Liver (tissue), 8 donors: ENCODE measurements at regions not wholly inside any gene's neighbourhood (a gene's known extent, or its start where the extent isn't known, plus 50 kb on each side); places are given as distances from the start of the nearest gene placed in this dataset.

Experiments used
- DNase-seq: peaks from one replicate; pipeline ENCODE4 v3.0.0-alpha.2; 2017; ENCODE audit warnings: low spot score
- H3K27ac ChIP-seq, 2 donors: one replicate each; pipeline ENCODE4 v1.7.0; 2013; ENCODE audit warnings: inconsistent platforms in 2 of 2, low read length in 2 of 2, control low read depth in 1 of 2, low read depth in 1 of 2, mild to moderate bottlenecking in 1 of 2
- H3K27me3 ChIP-seq, 4 donors: one replicate each; pipeline versions ENCODE4 v1.6.1 to v1.7.0; 2013; ENCODE audit warnings: low read length in 3 of 4, inconsistent platforms in 1 of 4, mild to moderate bottlenecking in 1 of 4, moderate library complexity in 1 of 4; ENCODE audit not compliant: control insufficient read depth in 4 of 4, insufficient read depth in 4 of 4
- H3K36me3 ChIP-seq, 4 donors: one replicate each; pipeline versions ENCODE4 v1.6.1 to v1.7.0; 2013; ENCODE audit warnings: low read length in 3 of 4, mild to moderate bottlenecking in 3 of 4, low read depth in 1 of 4, moderate library complexity in 1 of 4; ENCODE audit not compliant: control insufficient read depth in 4 of 4, insufficient read depth in 3 of 4
- H3K4me1 ChIP-seq, 4 donors: one replicate each; pipeline versions ENCODE4 v1.6.1 to v1.7.0; 2013; ENCODE audit warnings: low read length in 3 of 4, mild to moderate bottlenecking in 3 of 4, moderate library complexity in 1 of 4; ENCODE audit not compliant: control insufficient read depth in 4 of 4, insufficient read depth in 4 of 4
- H3K4me3 ChIP-seq, 3 donors: one replicate each; pipeline versions ENCODE4 v1.6.1 to v1.7.0; 2013; ENCODE audit warnings: low read length in 3 of 3, control low read depth in 1 of 3, low read depth in 1 of 3, mild to moderate bottlenecking in 1 of 3
- H3K9ac ChIP-seq, 2 donors: one replicate each; pipeline ENCODE4 v1.7.0; 2013; ENCODE audit warnings: low read length in 2 of 2, mild to moderate bottlenecking in 2 of 2, moderate library complexity in 2 of 2, control low read depth in 1 of 2, low read depth in 1 of 2
- H3K9me3 ChIP-seq, 4 donors: one replicate each; pipeline versions ENCODE4 v1.6.1 to v1.7.0; 2013; ENCODE audit warnings: low read length in 3 of 4; ENCODE audit not compliant: control insufficient read depth in 4 of 4
- ATF3 ChIP-seq: IDR thresholded peaks from 2 replicates; pipeline ENCODE4 v1.6.1; 2016; ENCODE audit warnings: antibody characterized with exemption
- CTCF ChIP-seq: fragments of 150-350 bp; IDR thresholded peaks from 2 replicates; pipeline ENCODE4 v1.5.1; 2017; ENCODE audit warnings: improper control_type of control experiment, low read depth, low read length; ENCODE audit not compliant: missing input control
- EGR1 ChIP-seq, 2 donors: IDR thresholded peaks; 2 replicates each; pipeline ENCODE4 v1.6.1; 2016 to 2018; ENCODE audit warnings: antibody characterized with exemption in 2 of 2, low read depth in 2 of 2
- FOXA1 ChIP-seq: IDR thresholded peaks from 2 replicates; pipeline ENCODE4 v1.6.1; 2016; ENCODE audit warnings: antibody characterized with exemption
- FOXA2 ChIP-seq: IDR thresholded peaks from 2 replicates; pipeline ENCODE4 v1.6.1; 2016; ENCODE audit warnings: antibody characterized with exemption
- GABPA ChIP-seq, 2 donors: IDR thresholded peaks in 1 of 2; conservative IDR thresholded peaks in 1 of 2; 2 replicates each; pipeline ENCODE4 v1.6.1; 2016; ENCODE audit warnings: antibody characterized with exemption in 2 of 2, mild to moderate bottlenecking in 1 of 2, moderate library complexity in 1 of 2
- HNF4A ChIP-seq, 2 donors: conservative IDR thresholded peaks; 2 replicates each; pipeline ENCODE4 v1.6.1; 2016; ENCODE audit warnings: antibody characterized with exemption in 2 of 2, mild to moderate bottlenecking in 2 of 2
- HNF4G ChIP-seq: IDR thresholded peaks from 2 replicates; pipeline ENCODE4 v1.6.1; 2016; ENCODE audit warnings: antibody characterized with exemption
- JUND ChIP-seq, 2 donors: IDR thresholded peaks; 2 replicates each; pipeline ENCODE4 v1.6.1; 2016; ENCODE audit warnings: antibody characterized with exemption in 2 of 2
- MAX ChIP-seq: IDR thresholded peaks from 2 replicates; pipeline ENCODE4 v1.6.1; 2016; ENCODE audit warnings: antibody characterized with exemption
- NR2F2 ChIP-seq: IDR thresholded peaks from 2 replicates; pipeline ENCODE4 v1.6.1; 2016; ENCODE audit warnings: antibody characterized with exemption
- RAD21 ChIP-seq, 2 donors: IDR thresholded peaks; 2 replicates each; pipeline ENCODE4 v1.6.1; 2016; ENCODE audit warnings: antibody characterized with exemption in 2 of 2, mild to moderate bottlenecking in 2 of 2
- REST ChIP-seq: IDR thresholded peaks from 2 replicates; pipeline ENCODE4 v1.6.1; 2016; ENCODE audit warnings: antibody characterized with exemption, mild to moderate bottlenecking
- RXRA ChIP-seq, 2 donors: IDR thresholded peaks; 2 replicates each; pipeline ENCODE4 v1.6.1; 2017 to 2018; ENCODE audit warnings: antibody characterized with exemption in 2 of 2, mild to moderate bottlenecking in 1 of 2
- SP1 ChIP-seq: IDR thresholded peaks from 2 replicates; pipeline ENCODE4 v1.6.1; 2018; ENCODE audit warnings: antibody characterized with exemption, mild to moderate bottlenecking
- TAF1 ChIP-seq: conservative IDR thresholded peaks from 2 replicates; pipeline ENCODE4 v1.6.1; 2016; ENCODE audit warnings: antibody characterized with exemption, mild to moderate bottlenecking
- YY1 ChIP-seq: IDR thresholded peaks from 2 replicates; pipeline ENCODE4 v1.6.1; 2016; ENCODE audit warnings: antibody characterized with exemption, mild to moderate bottlenecking
- ZBTB33 ChIP-seq: IDR thresholded peaks from 2 replicates; pipeline ENCODE4 v1.6.1; 2016; ENCODE audit warnings: antibody characterized with exemption
- WGBS: extraction: QIAGEN DNeasy Blood & Tissue Kit; methylation state at CpG from one replicate; pipeline ENCODE4 v1.1.7; 2013; 5-methylcytosine and 5-hydroxymethylcytosine counted together
- donor health status: healthy.
- donor health status: healthy.
- donor health status: healthy.
- donor health status: healthy.
- donor health status: healthy.

- Histone ChIP-seq H3K4me3 (no peak overlapping the region), H3K27ac (no peak overlapping the region), H3K4me1 (no peaks in the 10 kb centered on the region), H3K36me3 (no peaks in the 10 kb centered on the region), H3K27me3 (no peaks in the 10 kb centered on the region), H3K9ac (no peak overlapping the region), H3K9me3 (no peaks in the 10 kb centered on the region)
- no peak for DNase-seq
- TF ChIP-seq HNF4G (no peak), SP1 (no peak), ATF3 (no peak)
- 91% methylated on average over 1 of the region's 1 CpG for WGBS
These were observed 83.2 kb downstream of the AREG start for GRCh38 chr4:74528178-74528577.

GRCh38 chr4:74529284-74530041 is 84.5 kb downstream of the AREG start:
- H3K4me3 ChIP-seq: no peak overlapping the region
- DNase-seq: no peak
- H3K9ac ChIP-seq: no peak overlapping the region
- peaks cover 0 to 4% (median 0%) of the 10 kb centered on the region in 4 donors for H3K27me3 ChIP-seq
- 82% methylated on average over 11 of the region's 11 CpGs for WGBS
- H3K27ac ChIP-seq: no peak overlapping the region
- TF ChIP-seq CTCF: no peak
- no peak for TF ChIP-seq YY1
- TF ChIP-seq HNF4A (conservative IDR thresholded peaks at IDR 0.05): no peak
- no peak for TF ChIP-seq NR2F2
- no peak for TF ChIP-seq JUND (IDR thresholded peaks at IDR 0.05)
- TF ChIP-seq FOXA2: no peak
- no peak for TF ChIP-seq MAX
- no peak for TF ChIP-seq GABPA (IDR thresholded peaks at IDR 0.05 in 1 of 2, conservative IDR thresholded peaks at IDR 0.05 in 1 of 2)
- no peak for TF ChIP-seq RXRA (IDR thresholded peaks at IDR 0.05)
- no peak for TF ChIP-seq SP1
- TF ChIP-seq RAD21 (IDR thresholded peaks at IDR 0.05): no peak
- no peak for TF ChIP-seq REST
- no peak for TF ChIP-seq HNF4G
- no peak for TF ChIP-seq TAF1
- TF ChIP-seq EGR1 (IDR thresholded peaks at IDR 0.05; ENCODE audit: low read depth in 2 of 2): no peak
- TF ChIP-seq ZBTB33: no peak
- TF ChIP-seq ATF3: no peak
- no peak for TF ChIP-seq FOXA1
- H3K4me1 ChIP-seq: no peaks in the 10 kb centered on the region
- H3K9me3 ChIP-seq: no peaks in the 10 kb centered on the region
- H3K36me3 ChIP-seq: no peaks in the 10 kb centered on the region
